A549 (cell line): ENCODE measurements at regions not wholly inside any gene's neighbourhood (a gene's known extent, or its start where the extent isn't known, plus 50 kb on each side); places are given as distances from the start of the nearest gene placed in this dataset.

Source experiments
- ATAC-seq, 2 experiments: fragments of 200-7000 bp in 1 of 2; fragments of >200 bp in 1 of 2; cut with Nextera tagmentation in 1 of 2; cut with Tn5 transposase in 1 of 2; 3 replicates each; pipeline versions ENCODE4 v1.8.0 to v1.9.1; 2018 to 2020; ENCODE audit warnings: mild to moderate bottlenecking in 1 of 2, moderate library complexity in 1 of 2
- CTCF ChIA-PET: fragments of 300-600 bp; sonication (Branson Sonifier 250); formaldehyde crosslinking; extraction: SDS; loops from one replicate; lab custom pipeline; 2021; ENCODE audit warnings: antibody characterized with exemption, inconsistent platforms; lab: Yijun Ruan, JAX
- POLR2A ChIA-PET: fragments of 350-600 bp; formaldehyde crosslinking; extraction: SDS; loops from one replicate; lab custom pipeline; 2021; ENCODE audit warnings: antibody characterized with exemption, inconsistent platforms; lab: Yijun Ruan, JAX
- DNase-seq, 2 experiments: peaks; one replicate each; pipeline versions ENCODE4 v3.0.0 to v3.0.0-alpha.2; 2011 to 2016; ENCODE audit warnings: low read depth in 1 of 2, low spot score in 1 of 2
- FAIRE-seq: peaks from 2 replicates; lab custom pipeline; 2011; peaks lifted over from hg19 to GRCh38; lab: Jason Lieb, UNC
- H3K27ac ChIP-seq, 2 experiments: fragments of >200 bp; sonication (Bioruptor Twin); formaldehyde crosslinking; 3 replicates each; pipeline ENCODE4 v1.5.1; 2016 to 2017
- H3K4me1 ChIP-seq: fragments of >200 bp; sonication (Bioruptor Twin); formaldehyde crosslinking; 3 replicates; pipeline ENCODE4 v1.6.1; 2016
- H3K4me2 ChIP-seq: fragments of >200 bp; sonication (Bioruptor Twin); formaldehyde crosslinking; 3 replicates; pipeline ENCODE4 v1.6.1; 2016
- H3K4me3 ChIP-seq: fragments of >200 bp; sonication (Bioruptor Twin); formaldehyde crosslinking; 3 replicates; pipeline ENCODE4 v1.5.1; 2016
- H3K9me3 ChIP-seq: fragments of >200 bp; sonication (Bioruptor Twin); formaldehyde crosslinking; 3 replicates; pipeline ENCODE4 v1.6.1; 2016
- EHMT2 ChIP-seq: fragments of 200-600 bp; sonication (generic); IDR thresholded peaks from 2 replicates; pipeline ENCODE4 v1.6.1; 2016; ENCODE audit warnings: antibody characterized with exemption, low read depth, mild to moderate bottlenecking, moderate library complexity
- ELK1 ChIP-seq: fragments of 150-350 bp; IDR thresholded peaks from 2 replicates; pipeline ENCODE4 v1.6.1; 2014; ENCODE audit warnings: low read depth, mild to moderate bottlenecking, low read length
- EP300 ChIP-seq, 2 experiments: fragments of >200 bp; sonication (Bioruptor Twin); formaldehyde crosslinking; IDR thresholded peaks; 2 replicates in 1 of 2; 3 replicates in 1 of 2; pipeline ENCODE4 v1.6.1; 2016 to 2017
- FOXS1 ChIP-seq: fragments of 250-450 bp; sonication (Bioruptor Pico); IDR thresholded peaks from 2 replicates; pipeline ENCODE4 v1.5.0; 2020; ENCODE audit warnings: mild to moderate bottlenecking, moderate library complexity
- GATA3 ChIP-seq: IDR thresholded peaks from 2 replicates; pipeline ENCODE4 v1.6.1; 2012; ENCODE audit warnings: borderline replicate concordance
- HEYL ChIP-seq: fragments of 250-450 bp; sonication (Bioruptor Pico); IDR thresholded peaks from 2 replicates; pipeline ENCODE4 v1.8.0; 2021; ENCODE audit warnings: mild to moderate bottlenecking, moderate library complexity
- HMGXB4 ChIP-seq: fragments of 250-450 bp; sonication (Bioruptor Pico); IDR thresholded peaks from 2 replicates; pipeline ENCODE4 v1.5.0; 2021; ENCODE audit warnings: mild to moderate bottlenecking, moderate library complexity, borderline replicate concordance
- HOXA7 ChIP-seq: fragments of 250-450 bp; sonication (Bioruptor Pico); IDR thresholded peaks from 2 replicates; pipeline ENCODE4 v1.5.0; 2020; ENCODE audit warnings: mild to moderate bottlenecking, moderate library complexity
- HOXB13 ChIP-seq: fragments of 250-450 bp; sonication (Bioruptor Pico); IDR thresholded peaks from 2 replicates; pipeline ENCODE4 v1.5.0; 2020; ENCODE audit warnings: low read depth, mild to moderate bottlenecking, moderate library complexity
- MAFK ChIP-seq: fragments of 450-650 bp; IDR thresholded peaks from 2 replicates; pipeline ENCODE4 v1.6.1; 2014; ENCODE audit not compliant: partially characterized antibody
- MAX ChIP-seq: IDR thresholded peaks from 2 replicates; pipeline ENCODE4 v1.6.1; 2012
- MYC ChIP-seq: IDR thresholded peaks from 2 replicates; pipeline ENCODE4 v1.6.1; 2012; ENCODE audit warnings: mild to moderate bottlenecking, inconsistent platforms, low read length, improper control_type of control experiment, borderline replicate concordance
- NFE2L2 ChIP-seq: fragments of 150-350 bp; conservative IDR thresholded peaks from 2 replicates; pipeline ENCODE4 v1.6.1; 2014; ENCODE audit warnings: low read length
- NPAS2 ChIP-seq: fragments of 250-450 bp; sonication (Bioruptor Pico); IDR thresholded peaks from 2 replicates; pipeline ENCODE4 v1.8.0; 2022; ENCODE audit warnings: mild to moderate bottlenecking, moderate library complexity, borderline replicate concordance
- POLR2AphosphoS2 ChIP-seq: conservative IDR thresholded peaks from 2 replicates; pipeline ENCODE4 v1.6.1; 2012; ENCODE audit warnings: low read length, improper control_type of control experiment, inconsistent platforms
- RAD21 ChIP-seq, 2 experiments: fragments of >200 bp in 1 of 2; sonication (Bioruptor Twin) in 1 of 2; formaldehyde crosslinking in 1 of 2; IDR thresholded peaks in 1 of 2; conservative IDR thresholded peaks in 1 of 2; 2 replicates in 1 of 2; 3 replicates in 1 of 2; pipeline ENCODE4 v1.6.1; 2012 to 2018; ENCODE audit warnings: inconsistent platforms in 1 of 2
- RARB ChIP-seq: fragments of 250-450 bp; sonication (Bioruptor Pico); IDR thresholded peaks from 2 replicates; pipeline ENCODE4 v1.8.0; 2021; ENCODE audit warnings: mild to moderate bottlenecking, moderate library complexity
- SREBF2 ChIP-seq: fragments of 450-650 bp; IDR thresholded peaks from 2 replicates; pipeline ENCODE4 v1.6.1; 2014; ENCODE audit warnings: mild to moderate bottlenecking, moderate library complexity
- ZC3H11A ChIP-seq: fragments of 450-650 bp; IDR thresholded peaks from 2 replicates; pipeline ENCODE4 v1.6.1; 2014; ENCODE audit warnings: antibody characterized with exemption, mild to moderate bottlenecking
- ZNF302 ChIP-seq: fragments of 250-450 bp; sonication (Bioruptor Pico); IDR thresholded peaks from 2 replicates; pipeline ENCODE4 v1.9.0; 2021; ENCODE audit warnings: inconsistent platforms, mild to moderate bottlenecking, moderate library complexity
- WGBS: methylation state at CpG from one replicate; pipeline ENCODE4 v1.1.6; 2017; ENCODE audit errors: missing lambda C conversion rate; 5-methylcytosine and 5-hydroxymethylcytosine counted together
- TF ChIP-seq, protein P1 (sequence below): IDR thresholded peaks from 2 replicates; pipeline ENCODE4 v1.6.1; 2012
- TF ChIP-seq, protein P2 (sequence below): fragments of >200 bp; sonication (Bioruptor Twin); formaldehyde crosslinking; IDR thresholded peaks from 3 replicates; pipeline ENCODE4 v1.5.1; 2016
- TF ChIP-seq, protein P3 (sequence below): IDR thresholded peaks from 2 replicates; pipeline ENCODE4 v1.6.1; 2012; ENCODE audit warnings: low read depth, borderline replicate concordance

DNA sequence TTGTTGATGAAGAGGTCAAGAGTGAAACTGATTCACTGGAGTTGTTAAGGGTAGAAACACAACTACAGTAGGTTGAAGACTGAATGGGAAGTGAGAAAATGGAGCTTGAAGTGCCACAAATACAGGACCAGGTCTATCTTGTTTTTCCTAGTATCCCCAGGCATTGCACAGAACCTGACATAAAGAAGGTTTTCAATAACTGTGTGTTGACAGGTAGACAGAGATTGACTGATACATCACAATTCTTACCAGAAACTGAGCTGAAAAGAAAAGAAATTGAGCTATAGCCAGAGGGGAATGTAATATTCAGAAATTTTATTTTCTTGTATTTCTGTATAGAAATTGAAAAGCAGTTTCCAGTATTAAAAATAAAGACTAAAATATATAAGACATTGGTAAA is 767.7 kb downstream of the PCDH17 start:
- ChIA-PET CTCF (no interaction called here), POLR2A (no interaction called here)
- Histone ChIP-seq H3K9me3 (no peaks in the 10 kb centered on the region), H3K4me3 (no peak overlapping the region), H3K27ac (no peak overlapping the region), H3K4me2 (no peak overlapping the region), H3K4me1 (no peaks in the 10 kb centered on the region)
- ATAC-seq (no peak), DNase-seq (no peak), FAIRE-seq (no peak)
- no peak for TF ChIP-seq MAFK
- TF ChIP-seq MAX: no peak

DNA sequence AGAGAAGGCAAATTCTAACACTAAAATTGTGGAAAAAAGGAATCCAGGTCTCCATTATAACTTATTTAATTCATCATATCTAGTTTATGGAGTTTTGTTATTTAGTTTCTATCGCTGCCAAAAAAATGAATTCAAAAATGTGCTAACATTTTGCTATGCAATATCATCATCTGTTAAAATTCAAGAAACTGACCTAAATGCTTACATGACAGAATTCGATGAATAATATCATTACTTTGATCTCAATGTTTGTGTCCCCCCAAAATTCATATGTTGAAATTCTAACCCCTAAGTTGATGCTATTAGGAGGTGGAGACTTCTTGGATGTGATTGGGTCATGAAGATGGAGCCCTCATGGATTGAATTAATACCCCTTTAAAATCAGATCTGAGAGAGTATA is 775.0 kb downstream of the PCDH17 start:
- Histone ChIP-seq H3K9me3 (no peaks in the 10 kb centered on the region), H3K27ac (no peak overlapping the region), H3K4me2 (no peak overlapping the region), H3K4me3 (no peak overlapping the region), H3K4me1 (no peaks in the 10 kb centered on the region)
- no peak for TF ChIP-seq SREBF2
- TF ChIP-seq GATA3: no peak
- no peak for TF ChIP-seq POLR2AphosphoS2
- no peak for TF ChIP-seq HEYL (CRISPR knock-in tag)
- TF ChIP-seq RAD21 (conservative IDR thresholded peaks at IDR 0.05 in 1 of 2, IDR thresholded peaks at IDR 0.05 in 1 of 2): no peak
- no peak for TF ChIP-seq EP300 (IDR thresholded peaks at IDR 0.05)
- peak; percentile 50 for TF ChIP-seq MAFK
- TF ChIP-seq, protein P1, sequence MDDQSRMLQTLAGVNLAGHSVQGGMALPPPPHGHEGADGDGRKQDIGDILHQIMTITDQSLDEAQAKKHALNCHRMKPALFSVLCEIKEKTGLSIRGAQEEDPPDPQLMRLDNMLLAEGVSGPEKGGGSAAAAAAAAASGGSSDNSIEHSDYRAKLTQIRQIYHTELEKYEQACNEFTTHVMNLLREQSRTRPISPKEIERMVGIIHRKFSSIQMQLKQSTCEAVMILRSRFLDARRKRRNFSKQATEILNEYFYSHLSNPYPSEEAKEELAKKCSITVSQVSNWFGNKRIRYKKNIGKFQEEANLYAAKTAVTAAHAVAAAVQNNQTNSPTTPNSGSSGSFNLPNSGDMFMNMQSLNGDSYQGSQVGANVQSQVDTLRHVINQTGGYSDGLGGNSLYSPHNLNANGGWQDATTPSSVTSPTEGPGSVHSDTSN: no peak
- POLR2A ChIA-PET: no interaction called here
- FAIRE-seq: no peak
- CTCF ChIA-PET: no interaction called here
- ATAC-seq: no peak
- no peak for DNase-seq
- 0% methylated on average over 2 of the region's 2 CpGs for WGBS

DNA sequence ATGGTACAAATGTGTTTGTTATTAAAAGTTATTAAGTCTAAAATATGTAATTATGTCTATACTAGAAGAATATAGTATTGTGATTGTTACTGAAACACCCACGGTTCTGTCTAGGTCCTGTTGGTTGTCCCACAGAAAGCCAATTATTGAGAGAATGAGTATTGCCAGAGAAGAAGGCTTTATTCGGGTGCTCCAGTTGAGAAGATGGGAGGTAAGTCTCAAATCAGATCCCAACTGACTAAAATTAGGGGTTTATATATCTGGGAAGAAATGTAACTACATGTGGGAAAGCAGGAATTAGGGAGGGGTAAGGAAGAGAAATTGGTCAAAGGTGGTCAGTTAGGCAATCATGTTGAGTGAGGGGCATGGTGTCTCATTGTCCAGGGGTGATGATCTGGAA is 798.4 kb downstream of the PCDH17 start:
- no peak for DNase-seq
- no peaks in the 10 kb centered on the region for H3K4me1 ChIP-seq
- ChIA-PET POLR2A (no interaction called here), CTCF (no interaction called here)
- WGBS: 0% methylated on average over 2 of the region's 2 CpGs
- no peak overlapping the region for H3K27ac ChIP-seq
- H3K4me2 ChIP-seq: no peak overlapping the region
- H3K9me3 ChIP-seq: no peaks in the 10 kb centered on the region
- H3K4me3 ChIP-seq: no peak overlapping the region
- FAIRE-seq: no peak
- TF ChIP-seq MAX: no peak
- TF ChIP-seq FOXS1 (CRISPR knock-in tag): no peak
- no peak for TF ChIP-seq HOXB13 (CRISPR knock-in tag)
- no peak for TF ChIP-seq NFE2L2
- no peak for TF ChIP-seq GATA3
- TF ChIP-seq, protein P2, sequence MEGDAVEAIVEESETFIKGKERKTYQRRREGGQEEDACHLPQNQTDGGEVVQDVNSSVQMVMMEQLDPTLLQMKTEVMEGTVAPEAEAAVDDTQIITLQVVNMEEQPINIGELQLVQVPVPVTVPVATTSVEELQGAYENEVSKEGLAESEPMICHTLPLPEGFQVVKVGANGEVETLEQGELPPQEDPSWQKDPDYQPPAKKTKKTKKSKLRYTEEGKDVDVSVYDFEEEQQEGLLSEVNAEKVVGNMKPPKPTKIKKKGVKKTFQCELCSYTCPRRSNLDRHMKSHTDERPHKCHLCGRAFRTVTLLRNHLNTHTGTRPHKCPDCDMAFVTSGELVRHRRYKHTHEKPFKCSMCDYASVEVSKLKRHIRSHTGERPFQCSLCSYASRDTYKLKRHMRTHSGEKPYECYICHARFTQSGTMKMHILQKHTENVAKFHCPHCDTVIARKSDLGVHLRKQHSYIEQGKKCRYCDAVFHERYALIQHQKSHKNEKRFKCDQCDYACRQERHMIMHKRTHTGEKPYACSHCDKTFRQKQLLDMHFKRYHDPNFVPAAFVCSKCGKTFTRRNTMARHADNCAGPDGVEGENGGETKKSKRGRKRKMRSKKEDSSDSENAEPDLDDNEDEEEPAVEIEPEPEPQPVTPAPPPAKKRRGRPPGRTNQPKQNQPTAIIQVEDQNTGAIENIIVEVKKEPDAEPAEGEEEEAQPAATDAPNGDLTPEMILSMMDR: no peak
- no peak for TF ChIP-seq ELK1
- TF ChIP-seq RARB (CRISPR knock-in tag): no peak
- no peak for TF ChIP-seq ZNF302
- no peak for TF ChIP-seq EHMT2
- no peak for TF ChIP-seq MYC
- no peak for TF ChIP-seq HOXA7 (CRISPR knock-in tag)
- TF ChIP-seq MAFK: no peak
- TF ChIP-seq, protein P3, sequence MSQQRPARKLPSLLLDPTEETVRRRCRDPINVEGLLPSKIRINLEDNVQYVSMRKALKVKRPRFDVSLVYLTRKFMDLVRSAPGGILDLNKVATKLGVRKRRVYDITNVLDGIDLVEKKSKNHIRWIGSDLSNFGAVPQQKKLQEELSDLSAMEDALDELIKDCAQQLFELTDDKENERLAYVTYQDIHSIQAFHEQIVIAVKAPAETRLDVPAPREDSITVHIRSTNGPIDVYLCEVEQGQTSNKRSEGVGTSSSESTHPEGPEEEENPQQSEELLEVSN: no peak
- TF ChIP-seq NPAS2 (CRISPR knock-in tag): no peak
- no peak for TF ChIP-seq ZC3H11A
- no peak for TF ChIP-seq HMGXB4 (CRISPR knock-in tag)
- no peak for ATAC-seq
